ENCODE measurements at regions not wholly inside any gene's neighbourhood (a gene's known extent, or its start where the extent isn't known, plus 50 kb on each side); places are given as distances from the start of the nearest gene placed in this dataset.
"Not testable (repeated sequence)": the region's sequence is repeated elsewhere in the genome, so short reads cannot be mapped to it uniquely, and the experiment has no call there.

DNA sequence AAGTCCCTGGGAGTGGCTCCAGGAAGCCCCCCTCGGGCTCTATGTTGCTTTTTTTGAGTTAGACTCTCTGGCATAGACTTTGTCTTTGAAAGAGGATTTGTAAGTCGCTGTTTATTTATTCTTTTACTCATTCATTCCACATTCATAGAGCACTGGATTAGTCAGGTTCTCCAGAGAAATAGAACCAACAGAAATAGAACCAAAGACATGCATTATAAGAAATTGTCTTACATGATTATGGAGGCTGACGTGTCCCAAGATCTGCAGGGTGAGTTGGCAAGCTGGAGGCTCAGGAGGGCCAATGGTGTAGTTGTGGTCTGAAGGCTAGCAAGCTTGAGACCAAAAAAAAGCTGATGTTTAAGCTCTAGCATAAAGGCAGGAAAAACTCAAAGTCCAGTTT, 98.3 kb upstream of the CHD6 start:
- no peak for DNase-seq

DNA sequence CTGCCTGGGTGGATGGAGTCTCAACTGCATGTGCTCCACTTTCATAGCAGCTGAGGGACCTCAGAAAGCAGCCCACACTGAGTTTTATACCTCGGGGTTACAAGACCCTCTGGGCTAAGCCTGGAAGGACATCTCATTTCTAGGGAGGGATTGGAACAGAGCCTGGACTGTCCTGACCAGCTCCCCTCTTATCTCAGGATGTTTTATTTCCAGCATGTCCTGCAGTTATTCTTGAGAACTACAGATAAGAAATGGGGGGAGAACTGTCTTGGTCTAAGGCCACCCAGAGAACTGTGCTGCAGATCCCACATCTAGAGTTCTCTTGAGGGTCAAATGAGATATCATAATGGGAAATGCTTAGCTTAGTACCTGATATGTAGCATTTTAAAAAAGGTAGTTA, 97.3 kb upstream of the CHD6 start:
- DNase-seq: no peak

DNA sequence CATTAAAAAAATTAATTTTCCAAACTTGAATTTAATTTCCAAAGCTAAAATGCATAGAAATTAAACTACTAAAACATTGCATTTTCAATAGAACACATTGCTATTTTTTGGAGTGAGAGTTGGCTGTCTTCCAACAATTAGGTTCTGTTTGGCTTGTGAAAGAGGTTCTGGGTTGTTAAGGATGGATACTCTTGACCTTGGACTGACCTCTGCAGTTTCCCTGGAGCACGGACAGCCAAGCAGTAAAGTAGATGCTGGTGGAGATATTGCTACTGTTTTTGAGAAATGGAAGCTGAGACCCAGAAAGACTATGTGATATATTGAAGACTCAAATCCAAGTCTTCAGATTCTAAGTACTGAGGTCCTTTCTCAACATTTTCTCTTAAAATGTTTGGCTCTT, 95.9 kb upstream of the CHD6 start:
- no peak for DNase-seq

DNA sequence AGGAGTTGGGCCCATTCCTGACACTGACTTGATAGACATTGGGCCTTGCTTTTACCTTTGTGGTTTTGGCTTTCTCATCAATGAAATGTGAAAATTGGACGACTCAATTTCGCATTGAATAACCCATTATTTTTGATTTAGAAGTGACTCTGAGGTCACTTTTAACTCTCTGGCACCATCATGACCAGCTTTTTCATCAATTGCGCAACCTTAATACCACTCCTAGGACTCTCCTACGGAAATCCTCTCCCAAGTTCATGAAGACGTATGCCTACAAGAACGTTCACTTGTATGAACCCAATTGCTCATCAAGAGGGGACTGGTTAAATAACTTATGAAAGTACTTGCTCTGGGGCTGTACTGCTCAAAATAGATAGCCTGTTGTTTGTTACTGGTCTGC, 86.7 kb upstream of the CHD6 start:
- no peak for DNase-seq

DNA sequence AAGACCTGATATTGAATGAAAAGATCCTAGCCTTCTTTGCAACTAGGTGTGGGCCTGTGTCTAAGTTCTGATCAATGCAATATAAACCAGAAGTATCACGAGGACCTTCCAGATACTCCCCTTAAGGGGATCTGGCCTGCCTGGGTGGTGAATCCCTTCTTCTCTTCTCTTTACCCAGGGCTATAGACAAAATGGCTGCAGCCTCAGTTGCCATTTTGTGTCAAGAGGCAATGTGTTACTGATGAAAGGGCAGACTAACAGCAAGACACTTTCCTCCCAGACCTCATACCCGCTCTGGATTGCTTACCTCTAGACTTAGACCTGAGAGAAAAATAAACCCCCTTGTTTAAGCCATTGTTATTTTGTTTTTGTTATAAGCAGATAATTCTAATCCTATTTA, 84.5 kb upstream of the CHD6 start:
- DNase-seq: no peak

DNA sequence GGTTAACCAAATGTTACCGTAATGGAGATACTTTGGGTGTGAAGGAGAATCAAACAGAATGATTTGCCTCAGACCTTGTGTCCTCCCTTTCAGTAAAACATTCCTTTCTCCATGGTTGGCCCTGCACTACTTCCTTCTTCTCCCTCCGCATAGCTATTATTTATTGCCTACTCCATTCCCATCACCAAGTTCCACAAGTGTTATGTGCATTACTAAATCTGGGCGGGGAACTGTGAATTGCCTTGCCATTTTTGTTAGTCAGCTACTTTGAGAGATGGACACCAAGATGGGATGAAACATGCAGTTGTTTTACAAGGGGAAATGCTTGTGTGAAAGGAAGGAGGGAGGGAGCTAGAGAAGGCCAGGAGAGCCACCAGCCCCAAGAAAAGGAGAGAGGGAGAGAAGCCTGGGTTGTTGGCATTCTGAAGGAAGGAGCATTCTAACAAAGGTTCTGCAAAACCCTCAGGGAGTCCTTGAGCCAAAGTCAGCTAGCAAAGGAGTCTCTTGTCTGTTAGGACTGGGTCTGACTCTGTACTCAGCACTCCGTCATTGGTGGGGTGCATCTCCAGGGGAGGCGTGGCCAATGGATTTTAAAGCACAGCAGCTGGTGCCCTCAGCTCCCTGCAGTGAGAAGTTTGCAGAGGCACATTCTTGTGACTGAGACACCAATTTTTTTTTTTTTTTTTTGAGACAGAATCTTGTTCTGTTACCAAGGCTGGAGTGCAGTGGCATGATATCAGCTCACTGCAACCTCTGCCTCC, 83.6 kb upstream of the CHD6 start:
- DNase-seq: no peak

DNA sequence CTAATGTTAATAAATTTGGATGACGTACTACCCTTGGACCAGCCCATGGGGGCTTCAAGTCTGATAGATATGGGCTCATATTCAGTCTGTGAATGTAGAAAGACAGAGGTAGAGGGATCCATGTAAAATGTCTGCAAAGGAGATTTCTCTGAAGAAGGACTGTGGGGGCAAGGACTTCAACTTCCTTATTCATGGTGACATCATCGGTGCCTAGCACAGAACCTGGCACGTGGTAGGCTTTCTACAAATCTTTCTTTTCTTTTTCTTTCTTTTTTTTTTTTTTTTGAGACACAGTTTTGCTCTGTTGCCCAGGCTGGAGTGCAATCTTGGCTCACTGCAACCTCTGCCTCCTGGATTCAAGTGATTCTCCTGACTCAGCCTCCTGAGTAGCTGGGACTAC, 81.5 kb upstream of the CHD6 start:
- DNase-seq: not testable (repeated sequence)

DNA sequence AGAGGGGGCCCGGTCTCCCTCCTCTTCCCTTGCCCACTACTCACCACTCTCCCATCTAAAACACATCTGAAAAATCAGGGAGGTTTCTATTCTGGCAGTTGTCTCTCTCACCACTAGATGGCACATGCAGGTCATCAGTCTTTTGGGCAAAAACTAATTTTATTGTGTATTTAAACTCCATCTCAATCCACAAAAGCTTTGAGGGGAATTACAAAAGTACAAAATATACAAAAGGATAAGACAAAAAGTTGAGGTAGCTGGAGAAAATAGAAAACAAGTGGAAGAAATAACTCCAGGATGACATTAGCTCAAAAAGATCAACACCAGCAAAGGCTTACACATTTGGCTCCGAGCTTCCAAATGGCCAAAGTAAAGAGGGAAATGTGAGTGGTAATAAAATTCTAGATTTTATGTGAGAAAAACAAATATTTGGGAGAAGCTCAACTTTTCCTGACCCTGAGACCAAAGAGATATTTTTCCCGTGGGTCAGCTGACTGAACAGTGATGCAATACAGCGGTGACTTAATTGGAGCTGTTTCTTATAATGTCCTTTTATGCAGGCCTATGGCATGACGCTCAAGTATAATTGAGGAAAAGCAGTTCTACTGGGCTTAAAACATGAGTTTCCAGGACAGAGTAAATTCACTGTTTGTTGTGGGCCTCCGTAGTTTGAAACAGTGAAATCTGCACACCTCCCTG, 79.8 kb upstream of the CHD6 start:
- DNase-seq: no peak

DNA sequence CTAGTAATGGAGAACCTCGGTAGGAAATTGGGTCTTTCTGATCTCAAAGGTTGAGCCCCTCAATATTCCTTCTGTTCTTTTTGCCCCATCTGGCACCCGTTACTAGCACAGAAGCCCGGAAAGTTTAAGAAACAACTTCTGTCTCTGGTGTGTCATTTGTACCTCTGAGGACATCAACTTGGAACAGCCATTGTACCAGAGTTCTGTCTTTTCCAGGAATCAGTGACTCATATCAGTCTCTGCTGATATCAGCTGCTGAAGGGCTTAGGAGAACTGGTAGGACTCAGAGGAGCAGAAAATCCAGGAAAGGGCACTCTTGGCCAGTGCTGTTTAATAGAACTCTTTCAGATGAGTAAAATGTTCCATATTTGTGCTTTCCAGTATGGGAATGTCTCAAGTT, 78.3 kb upstream of the CHD6 start:
- no peak for DNase-seq

DNA sequence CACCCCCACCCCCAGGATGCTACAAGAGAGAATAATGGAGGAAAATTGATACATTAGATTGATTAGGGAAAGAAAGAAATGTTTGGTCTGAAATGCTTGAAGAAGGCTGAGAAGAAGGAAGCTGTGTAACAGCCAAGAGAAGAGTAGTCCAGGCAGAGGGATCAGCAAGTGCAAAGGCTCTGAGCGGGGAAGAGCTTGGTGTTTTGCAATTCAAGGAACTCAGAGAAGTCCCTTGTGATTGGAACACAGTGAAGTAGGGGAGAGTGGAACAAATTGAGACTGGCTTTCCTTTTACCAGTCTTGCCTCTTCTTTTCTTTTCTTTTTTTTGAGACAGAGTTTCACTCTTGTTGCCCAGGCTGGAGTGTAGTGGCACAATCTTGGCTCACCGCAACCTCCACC, 76.6 kb upstream of the CHD6 start:
- no peak for DNase-seq

DNA sequence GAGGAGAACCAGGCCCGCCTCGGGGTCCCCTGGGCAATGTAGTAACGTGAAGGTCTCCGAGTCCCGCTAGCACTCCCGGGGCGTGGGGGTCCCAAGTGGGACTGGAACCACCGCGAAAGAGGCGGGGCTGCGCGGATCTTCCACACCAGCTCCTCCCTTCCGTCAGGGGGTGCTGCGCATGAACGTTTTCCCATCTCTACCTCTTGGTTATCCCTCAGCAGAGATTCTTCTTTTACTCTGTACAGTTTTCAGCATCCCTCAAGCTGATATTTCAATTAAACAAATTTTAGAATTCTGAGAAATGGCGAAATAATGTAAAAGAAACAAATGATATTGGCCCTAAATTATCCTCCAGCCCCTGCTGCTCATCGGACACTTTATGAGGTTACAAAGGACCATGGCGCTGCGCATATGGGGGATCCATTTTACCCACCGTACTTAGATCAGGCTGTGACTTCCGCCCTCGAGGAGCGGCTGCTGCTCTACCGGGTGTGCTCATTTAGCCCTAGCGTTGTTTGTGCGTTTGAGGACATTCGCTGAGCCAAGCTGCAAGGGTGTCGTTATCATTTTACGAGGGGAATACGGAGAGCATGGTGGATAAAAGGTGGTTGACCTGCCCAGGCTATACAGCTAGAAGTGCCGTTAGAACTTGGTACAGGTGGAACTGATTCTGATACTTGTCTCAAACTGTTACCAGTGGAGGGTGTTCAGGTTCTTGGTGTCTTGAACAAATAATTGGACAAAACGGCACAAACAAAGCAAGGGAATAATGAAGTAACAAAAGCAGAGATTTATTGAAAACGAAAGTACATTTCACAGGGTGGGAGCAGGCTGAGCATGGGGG, 75.2 kb upstream of the CHD6 start:
- peak; percentile 41 to 74 (median 62) for DNase-seq

DNA sequence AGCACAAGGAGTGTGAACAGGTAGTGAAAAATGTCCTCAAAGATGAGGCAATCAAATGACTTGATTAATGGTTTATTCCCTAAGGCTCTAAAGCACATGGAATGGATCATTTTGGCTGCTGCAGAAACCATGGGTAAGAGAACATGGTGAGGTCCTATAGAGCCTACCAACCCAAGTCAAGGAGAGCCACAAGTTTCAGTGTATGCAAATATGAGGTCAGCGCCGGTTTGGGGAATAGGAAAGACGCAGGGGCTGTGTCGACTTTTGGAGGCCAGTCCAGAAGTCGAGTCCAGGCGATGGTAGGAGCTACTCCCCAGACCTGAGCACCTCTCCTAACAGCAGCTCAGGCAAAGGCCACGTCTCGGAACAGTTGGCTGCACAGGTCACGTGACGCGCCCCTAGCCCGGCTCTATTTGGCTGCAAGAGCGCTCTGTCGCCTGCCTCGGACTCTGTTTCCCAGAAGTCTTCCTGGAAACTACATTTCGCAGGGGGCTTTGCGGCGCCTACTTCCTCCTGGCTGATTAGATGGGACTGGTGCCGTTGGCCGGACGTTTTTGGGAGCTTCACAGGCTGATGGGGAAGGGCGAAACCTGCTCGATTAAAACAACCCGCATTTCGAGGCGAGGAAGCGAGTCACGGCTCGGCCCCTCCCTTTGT, 74.4 kb upstream of the CHD6 start:
- DNase-seq: peak; percentile 38 to 74 (median 62)

DNA sequence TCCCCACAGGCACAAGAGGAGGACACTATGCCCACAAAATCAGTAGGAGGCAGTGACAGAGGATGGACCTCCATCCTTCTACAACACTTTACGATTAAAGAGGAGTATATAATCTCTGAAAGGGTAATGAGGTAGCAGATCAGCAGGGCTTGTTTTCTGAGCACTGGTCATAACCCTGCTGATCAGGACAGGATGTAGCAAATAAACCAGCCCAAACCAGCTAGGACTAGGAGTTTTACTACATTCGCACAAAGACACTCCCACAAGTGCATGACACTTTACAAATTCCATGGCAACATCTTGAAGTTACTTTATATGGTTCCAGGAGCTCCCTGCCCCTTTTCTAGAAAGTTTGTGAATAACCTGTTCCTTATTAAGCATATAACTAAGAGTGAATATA, 73.3 kb upstream of the CHD6 start:
- no peak for DNase-seq

DNA sequence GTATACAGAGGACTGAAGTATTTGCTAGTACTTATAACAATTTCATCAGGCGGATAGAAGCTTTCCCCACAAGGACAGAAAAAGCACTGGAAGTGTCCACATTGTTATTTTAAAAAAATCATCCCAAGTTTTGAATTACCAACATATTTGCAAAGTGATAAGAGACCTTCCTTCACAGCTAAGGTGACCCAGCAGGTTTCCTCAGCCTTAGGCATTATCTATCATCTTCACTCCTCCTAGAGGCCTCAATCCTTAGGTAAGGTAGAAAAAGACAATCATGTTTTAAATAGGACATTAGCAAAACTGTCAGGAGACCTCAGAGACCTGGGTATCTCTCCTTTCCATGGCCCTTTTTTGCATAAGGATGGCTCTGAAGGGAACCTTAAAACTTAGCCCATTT, 72.5 kb upstream of the CHD6 start:
- DNase-seq: no peak

DNA sequence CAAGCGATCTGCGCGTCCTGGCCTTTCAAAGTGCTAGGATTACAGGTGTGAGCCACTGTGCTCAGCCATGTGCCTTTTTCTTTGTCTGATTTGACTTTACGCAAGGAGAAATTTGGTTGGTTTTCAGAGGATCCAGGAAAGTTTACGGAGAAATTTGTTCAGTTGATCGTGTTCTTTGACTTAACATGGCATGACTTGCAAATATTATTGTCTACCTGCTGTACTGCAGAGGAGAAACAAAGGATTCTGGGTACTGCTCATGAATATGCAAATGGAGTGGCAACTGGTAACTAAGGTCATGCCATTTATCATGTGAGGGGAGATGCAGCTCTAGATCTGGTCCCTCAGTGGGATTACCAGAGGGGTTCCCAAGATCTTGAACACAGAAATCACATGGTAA, 68.8 kb upstream of the CHD6 start:
- DNase-seq: no peak

DNA sequence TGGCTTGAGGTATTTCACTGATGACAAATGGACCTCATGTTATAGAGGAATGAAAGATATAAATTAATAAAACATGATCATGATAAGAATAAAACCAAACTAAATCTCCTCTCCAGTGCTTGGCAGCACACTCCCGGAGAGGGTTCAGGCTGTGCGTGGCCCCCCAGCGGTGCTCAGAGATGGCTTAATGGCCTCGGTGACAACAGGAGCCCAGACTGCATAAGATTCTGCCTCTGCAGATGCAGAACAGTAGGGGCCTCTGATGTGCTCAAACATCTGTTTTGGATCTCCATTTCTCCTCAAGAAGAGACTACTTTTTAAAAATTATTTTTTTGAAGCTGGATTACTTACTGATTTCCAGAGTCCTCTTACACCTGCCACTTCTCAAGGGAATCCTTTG, 67.0 kb upstream of the CHD6 start:
- not testable (repeated sequence) for DNase-seq

DNA sequence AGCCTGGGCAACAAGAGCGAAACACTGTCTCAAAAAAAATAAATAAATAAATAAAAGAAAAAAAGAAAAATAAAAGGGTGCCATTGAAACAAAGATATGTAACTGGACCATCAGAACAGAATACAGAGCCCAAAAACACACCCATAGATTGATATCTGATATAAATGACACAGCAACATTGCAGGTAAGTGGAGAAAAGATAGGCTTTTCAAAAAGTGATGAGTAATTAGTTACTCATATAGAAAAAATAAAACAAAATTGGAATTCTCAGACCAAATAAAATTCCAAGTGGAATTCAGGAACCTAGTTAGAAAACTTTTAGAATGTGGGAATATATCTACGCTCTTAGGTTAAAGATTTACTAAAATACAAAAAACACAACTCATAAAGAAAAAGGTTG, 60.6 kb upstream of the CHD6 start:
- DNase-seq: no peak

DNA sequence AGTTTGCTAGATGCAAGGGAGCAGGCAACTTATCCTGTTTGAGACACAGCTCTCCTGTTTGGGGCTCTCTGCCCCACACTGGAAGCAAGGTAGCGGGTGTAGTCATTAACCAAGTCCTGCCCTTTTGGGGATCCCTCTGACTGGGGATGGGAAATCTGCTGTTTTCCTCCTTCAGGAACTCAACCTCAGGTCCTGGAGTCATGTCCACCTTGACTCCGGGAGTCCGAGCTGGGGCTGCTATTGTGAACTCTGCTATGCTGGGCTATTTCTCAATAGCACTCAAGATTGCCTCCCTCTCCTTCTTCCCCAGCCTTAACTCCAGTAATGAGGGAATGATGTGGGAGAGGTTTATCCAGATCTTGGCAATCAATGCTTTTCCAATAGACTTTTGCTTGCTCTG, 54.1 kb upstream of the CHD6 start:
- DNase-seq: no peak

DNA sequence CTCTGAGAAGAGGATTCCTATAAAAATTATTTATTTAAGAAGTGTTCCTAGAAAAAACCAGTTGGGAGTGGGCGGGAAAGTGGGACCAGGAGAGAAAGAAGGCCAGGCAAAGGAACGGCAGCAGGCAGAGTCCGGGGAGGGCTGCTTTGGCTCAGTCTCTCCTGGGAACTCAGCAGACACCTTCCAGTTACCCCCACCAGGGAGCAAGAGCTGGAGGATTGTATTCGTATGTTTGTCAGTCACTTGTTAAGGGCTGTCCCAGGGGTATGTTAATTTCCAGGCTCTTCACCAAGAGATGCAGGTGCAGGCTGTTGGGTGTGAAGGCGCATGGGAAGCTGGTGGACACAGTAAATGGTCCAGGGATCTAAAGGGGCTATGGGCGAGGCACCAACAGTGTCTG, 53.0 kb upstream of the CHD6 start:
- no peak for DNase-seq

DNA sequence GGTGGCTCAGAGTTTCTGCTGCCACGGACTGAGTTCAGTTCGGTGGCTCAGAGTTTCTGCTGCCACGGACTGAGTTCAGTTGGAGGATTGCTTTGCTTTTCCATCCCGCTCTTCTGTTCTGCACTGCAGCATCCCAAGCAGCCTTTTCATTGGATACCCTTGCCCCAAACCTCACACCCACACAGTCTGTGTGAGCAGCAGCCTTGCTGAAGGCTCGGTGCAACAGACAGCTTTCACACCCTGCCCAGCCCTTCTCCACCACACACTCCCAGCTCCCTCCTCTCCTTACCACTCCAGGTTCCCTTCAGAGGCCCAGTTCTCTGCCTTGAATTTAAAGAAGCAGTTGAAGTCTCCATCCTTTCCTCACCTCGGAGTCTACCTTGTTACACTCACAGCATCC, 52.5 kb upstream of the CHD6 start:
- no peak for DNase-seq

DNA sequence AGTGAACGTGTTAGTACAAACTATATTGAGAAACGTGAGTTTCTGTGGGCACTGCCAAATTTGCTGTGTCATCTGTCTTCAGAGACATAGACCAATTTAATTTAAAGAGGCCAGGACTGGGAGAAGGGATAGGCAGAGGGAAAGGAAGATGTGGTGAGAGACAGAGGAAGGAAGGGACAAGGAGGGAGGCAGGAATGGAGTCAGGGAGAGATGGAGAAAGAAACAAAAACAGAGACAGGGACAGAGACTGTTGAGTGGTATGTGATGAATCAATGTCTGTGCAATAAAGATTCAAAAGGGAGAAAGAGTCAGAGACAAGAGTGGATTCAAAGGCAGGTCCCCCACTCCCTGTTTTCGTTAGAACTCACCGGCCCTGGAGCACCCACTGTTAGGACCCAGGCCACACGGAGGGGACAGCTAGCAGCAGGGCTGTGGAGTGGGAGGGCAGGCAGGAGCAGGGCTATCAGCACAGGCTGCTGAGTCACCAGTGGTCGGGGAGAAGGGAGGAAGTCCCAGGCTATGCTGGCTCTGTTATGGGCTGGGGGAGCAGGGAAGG, 51.6 kb upstream of the CHD6 start:
- no peak for DNase-seq

DNA sequence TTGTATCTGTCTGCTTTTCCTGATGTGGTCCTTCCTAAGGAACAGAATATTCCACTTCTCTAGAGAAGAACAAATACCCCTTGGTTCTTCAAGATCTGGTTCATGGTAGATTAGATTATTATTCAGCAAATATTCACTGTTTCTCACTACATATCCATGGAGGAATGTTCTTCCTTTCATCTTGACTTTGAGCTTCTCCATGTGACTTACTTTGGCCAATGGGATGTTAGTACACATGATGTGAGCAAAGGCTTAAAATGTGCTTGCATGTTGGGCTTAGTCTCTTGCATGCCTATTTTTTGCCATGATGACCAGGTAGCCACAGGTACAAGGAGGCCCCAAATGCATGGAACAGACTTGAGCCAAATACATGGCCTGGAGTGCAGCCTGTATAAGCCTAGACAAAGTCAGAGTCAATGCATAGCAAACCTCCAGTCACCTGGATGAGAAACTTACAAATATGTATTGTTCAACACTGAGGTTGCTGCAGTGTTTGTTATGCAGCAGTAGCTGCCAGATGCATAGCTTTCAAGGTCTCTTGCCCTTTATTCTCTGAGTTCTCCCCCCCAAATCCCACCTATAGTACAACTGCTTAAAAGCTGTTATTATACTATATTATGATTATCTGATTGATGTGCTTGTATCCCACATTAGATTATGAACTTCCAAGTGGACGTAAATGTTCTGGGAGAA, 50.0 kb upstream of the CHD6 start:
- DNase-seq: no peak

All from activated naive CD4-positive, alpha-beta T cell (primary cell).